Fibroblast of the conjunctiva (primary cell): ENCODE measurements at regions not wholly inside any gene's neighbourhood (a gene's known extent, or its start where the extent isn't known, plus 50 kb on each side); places are given as distances from the start of the nearest gene placed in this dataset.

ENCODE experiments used
- DNase-seq: peaks from one replicate; pipeline ENCODE4 v3.0.0-alpha.2; 2010; ENCODE audit warnings: low read depth

- DNase-seq = no peak
Observed at GRCh38 chr3:177992993-177993970, 543.0 kb upstream of the KCNMB2 start.

- no peak for DNase-seq
Observed at GRCh38 chr3:177994976-177995375, 541.3 kb upstream of the KCNMB2 start.

GRCh38 chr3:177995381-177996085, 540.7 kb upstream of the KCNMB2 start:
- no peak for DNase-seq

- DNase-seq = no peak
Observed at GRCh38 chr3:178001670-178002101, 534.5 kb upstream of the KCNMB2 start.

GRCh38 chr3:178002113-178002512, 534.1 kb upstream of the KCNMB2 start:
- no peak for DNase-seq

- DNase-seq = no peak
Observed at GRCh38 chr3:178003756-178004155, 532.5 kb upstream of the KCNMB2 start.

- no peak for DNase-seq
Observed at GRCh38 chr3:178005961-178006360, 530.3 kb upstream of the KCNMB2 start.

GRCh38 chr3:178010306-178010705, 525.9 kb upstream of the KCNMB2 start:
- no peak for DNase-seq

- no peak for DNase-seq
Observed at GRCh38 chr3:178019645-178020044, 516.6 kb upstream of the KCNMB2 start.

GRCh38 chr3:178022599-178022998, 513.6 kb upstream of the KCNMB2 start:
- no peak for DNase-seq

- no peak for DNase-seq
Observed at GRCh38 chr3:178028933-178029332, 507.3 kb upstream of the KCNMB2 start.

- DNase-seq = no peak
Observed at GRCh38 chr3:178036451-178037144, 499.6 kb upstream of the KCNMB2 start.

GRCh38 chr3:178041931-178042330, 494.3 kb upstream of the KCNMB2 start:
- DNase-seq = no peak

GRCh38 chr3:178042376-178042775, 493.9 kb upstream of the KCNMB2 start:
- no peak for DNase-seq

- DNase-seq = no peak
Observed at GRCh38 chr3:178043084-178043483, 493.2 kb upstream of the KCNMB2 start.

GRCh38 chr3:178044320-178044719, 491.9 kb upstream of the KCNMB2 start:
- DNase-seq = no peak

- no peak for DNase-seq
Observed at GRCh38 chr3:178047496-178047895, 488.7 kb upstream of the KCNMB2 start.

- DNase-seq = no peak
Observed at GRCh38 chr3:178048768-178049167, 487.5 kb upstream of the KCNMB2 start.

GRCh38 chr3:178054471-178054870, 481.8 kb upstream of the KCNMB2 start:
- no peak for DNase-seq

GRCh38 chr3:178055939-178056338, 480.3 kb upstream of the KCNMB2 start:
- no peak for DNase-seq

GRCh38 chr3:178056868-178057267, 479.4 kb upstream of the KCNMB2 start:
- no peak for DNase-seq

GRCh38 chr3:178058629-178059028, 477.6 kb upstream of the KCNMB2 start:
- no peak for DNase-seq

GRCh38 chr3:178059119-178059518, 477.1 kb upstream of the KCNMB2 start:
- DNase-seq = no peak
